GM19468 (cell line): ENCODE measurements at regions not wholly inside any gene's neighbourhood (a gene's known extent, or its start where the extent isn't known, plus 50 kb on each side); places are given as distances from the start of the nearest gene placed in this dataset.

ENCODE experiments used
- ATAC-seq: cut with Tn5 transposase; IDR thresholded peaks from one replicate; pipeline ENCODE4 v1.9.1; 2021; ENCODE audit warnings: mild to moderate bottlenecking, moderate library complexity, moderate number of reproducible peaks; ENCODE audit not compliant: unreplicated experiment; ENCODE audit errors: extremely low read depth

DNA sequence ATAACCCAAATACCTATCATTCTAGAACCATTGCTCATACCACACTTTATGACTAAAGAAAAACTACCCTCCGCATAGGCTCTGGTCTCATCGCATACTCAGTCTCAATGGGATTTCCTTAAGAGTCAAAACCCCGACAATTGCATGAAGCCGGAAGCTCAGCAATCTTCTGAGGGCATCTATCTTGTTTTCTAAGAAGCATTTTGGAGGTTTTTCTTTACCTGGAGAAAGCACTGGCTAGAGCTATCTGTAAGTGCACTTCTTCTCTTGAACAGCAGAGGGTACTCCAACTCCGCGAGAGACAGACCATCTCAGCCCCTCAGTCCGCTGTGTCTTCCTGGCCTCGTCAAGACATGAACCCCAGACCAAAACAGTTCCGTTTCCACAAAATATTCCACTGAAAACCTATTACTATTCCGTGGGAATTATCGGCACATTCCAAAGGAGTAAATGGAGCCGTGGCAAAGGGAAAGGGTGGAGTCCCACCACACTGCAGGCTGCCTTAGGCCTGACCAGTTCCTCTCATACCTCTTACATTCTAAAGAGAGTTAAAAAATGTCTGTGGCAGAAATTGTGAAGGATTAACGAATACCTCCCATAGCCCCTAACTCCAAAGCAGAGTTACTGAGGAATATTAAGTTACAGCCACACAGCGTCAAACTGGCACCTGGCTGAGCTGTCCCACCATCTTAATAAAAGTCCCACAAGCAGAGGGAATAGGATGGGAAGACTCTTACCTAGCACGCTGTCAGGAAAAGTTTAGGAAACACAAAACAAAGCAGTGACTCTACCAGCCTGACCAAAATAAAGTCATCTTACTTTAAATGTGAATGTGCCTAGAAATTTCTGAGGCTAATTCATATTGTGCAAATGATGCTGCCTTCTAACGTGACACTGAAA, 325.6 kb upstream of the VRK2 start:
- ATAC-seq, result peak; percentile 93

GRCh38 chr2:57725337-57725947, 321.2 kb upstream of the VRK2 start:
- no peak for ATAC-seq

DNA sequence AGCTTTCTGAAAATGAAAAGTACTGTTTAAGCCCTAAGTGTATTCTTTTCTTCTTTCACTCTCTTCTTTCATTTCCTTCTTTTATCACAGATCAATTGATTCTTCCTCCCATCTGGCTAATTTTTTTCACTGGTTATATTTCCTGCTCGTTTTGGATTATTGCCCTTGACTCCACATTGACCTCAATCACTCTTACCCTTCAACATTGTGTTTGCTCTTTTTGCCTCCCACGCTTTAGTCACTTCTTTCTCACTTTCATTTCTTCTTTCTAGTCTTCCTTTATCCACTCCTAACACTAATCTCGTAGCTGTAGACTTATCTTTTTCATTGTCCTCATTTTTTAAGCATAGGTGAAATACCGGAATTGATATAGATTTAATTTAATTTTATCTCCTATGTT, 320.3 kb upstream of the VRK2 start:
- ATAC-seq, result peak; percentile 37

DNA sequence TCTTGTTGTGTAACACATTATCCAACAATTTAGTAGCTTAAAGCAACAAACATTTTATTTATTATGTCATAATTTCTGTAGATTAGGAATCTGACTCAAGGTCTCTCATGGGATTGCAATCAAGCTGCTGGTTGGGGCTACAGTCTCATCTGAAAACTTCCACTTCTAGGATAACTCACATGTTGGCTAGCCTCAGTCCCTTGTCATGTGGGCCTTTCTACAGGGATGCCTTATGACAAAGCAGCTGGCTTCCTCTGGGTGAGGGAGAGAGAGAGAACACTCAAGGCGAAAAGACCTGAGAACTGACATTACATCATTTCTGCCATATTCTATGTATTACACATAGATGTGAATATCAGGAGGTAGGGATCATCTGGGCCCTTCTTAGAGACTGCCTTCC, 317.9 kb upstream of the VRK2 start:
- no peak for ATAC-seq

DNA sequence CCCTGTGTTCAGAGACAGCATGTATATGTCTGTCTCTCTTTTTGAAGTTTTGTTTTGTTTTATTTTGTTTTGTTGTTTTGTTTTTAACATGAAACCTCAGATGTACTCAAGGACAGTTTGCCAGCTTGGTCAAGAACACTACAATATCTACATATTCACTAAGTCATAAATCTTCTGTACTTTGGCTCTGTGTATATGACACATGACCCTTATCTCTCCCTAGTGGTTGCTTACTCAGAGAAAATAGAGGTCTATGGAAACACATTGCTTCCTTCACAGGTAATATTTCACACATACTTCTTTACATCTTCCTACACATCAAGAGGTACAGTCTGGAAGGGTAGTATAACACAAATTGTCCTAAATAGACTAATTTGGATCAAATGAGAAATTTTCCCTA, 312.6 kb upstream of the VRK2 start:
- no peak for ATAC-seq

DNA sequence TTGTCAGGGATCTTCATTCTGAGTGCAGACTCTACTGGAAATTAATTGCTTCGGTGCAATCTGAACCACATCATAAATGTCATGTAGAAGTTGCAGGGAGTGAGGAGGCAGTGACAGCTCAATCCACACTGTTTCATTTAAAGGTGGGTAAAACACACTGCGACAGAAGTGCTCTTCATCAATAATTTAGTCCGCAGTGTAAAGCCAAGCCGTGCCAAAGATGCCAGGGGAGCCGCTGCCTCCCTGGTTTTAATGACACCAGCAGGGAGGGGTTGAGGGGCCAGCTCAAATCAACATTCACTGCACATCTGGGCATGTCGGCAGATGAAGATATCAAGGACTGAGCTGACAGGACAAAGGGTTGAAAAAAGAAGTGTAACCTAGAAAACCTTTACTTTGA, 305.7 kb upstream of the VRK2 start:
- no peak for ATAC-seq

- no peak for ATAC-seq
These were observed 293.0 kb upstream of the VRK2 start for GRCh38 chr2:57753636-57754035.

GRCh38 chr2:57758686-57759085, 287.9 kb upstream of the VRK2 start:
- ATAC-seq, result no peak

DNA sequence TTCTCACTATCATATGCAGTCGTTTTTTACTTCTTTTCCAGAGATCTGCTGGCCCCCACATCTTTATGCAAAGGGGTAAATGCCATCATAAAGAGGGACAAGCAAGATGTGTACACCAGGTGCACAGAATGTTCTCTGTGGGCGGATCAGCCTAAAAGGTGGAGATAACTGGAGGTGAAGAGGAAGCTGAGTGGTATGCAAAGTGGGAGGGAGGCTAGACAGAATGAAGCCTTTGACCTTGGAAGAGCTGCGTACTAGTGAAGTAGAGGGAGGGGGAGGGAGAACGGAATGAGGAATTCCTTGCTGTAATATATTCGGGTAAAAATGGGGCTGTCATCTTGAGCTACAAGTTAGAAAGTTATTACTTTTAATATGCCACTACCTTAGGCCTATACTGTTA, 287.5 kb upstream of the VRK2 start:
- ATAC-seq, result no peak

- ATAC-seq, result peak; percentile 85
These were observed 286.7 kb upstream of the VRK2 start for GRCh38 chr2:57759822-57760300.

- ATAC-seq, result no peak
These were observed 286.2 kb upstream of the VRK2 start for GRCh38 chr2:57760381-57760801.

DNA sequence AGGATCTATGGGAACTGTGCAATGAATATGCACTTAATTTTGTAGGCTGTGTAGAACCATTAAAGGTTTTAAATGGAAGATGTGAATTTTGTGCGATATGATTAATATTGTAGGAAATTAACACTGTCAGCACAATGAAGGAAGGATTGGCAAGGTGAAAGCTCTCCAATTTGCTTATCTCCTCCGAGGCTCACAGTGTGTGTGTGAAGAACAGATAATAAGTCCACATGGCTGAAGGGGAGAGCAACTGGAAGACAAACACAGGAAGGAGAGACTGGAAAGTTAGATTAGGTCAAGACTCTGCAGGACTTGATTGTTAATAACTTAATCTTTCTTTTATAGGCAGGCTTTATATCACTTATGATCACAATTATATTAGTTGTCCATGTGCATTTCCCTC, 269.7 kb upstream of the VRK2 start:
- ATAC-seq, result no peak

- no peak for ATAC-seq
These were observed 264.0 kb upstream of the VRK2 start for GRCh38 chr2:57782587-57782986.

DNA sequence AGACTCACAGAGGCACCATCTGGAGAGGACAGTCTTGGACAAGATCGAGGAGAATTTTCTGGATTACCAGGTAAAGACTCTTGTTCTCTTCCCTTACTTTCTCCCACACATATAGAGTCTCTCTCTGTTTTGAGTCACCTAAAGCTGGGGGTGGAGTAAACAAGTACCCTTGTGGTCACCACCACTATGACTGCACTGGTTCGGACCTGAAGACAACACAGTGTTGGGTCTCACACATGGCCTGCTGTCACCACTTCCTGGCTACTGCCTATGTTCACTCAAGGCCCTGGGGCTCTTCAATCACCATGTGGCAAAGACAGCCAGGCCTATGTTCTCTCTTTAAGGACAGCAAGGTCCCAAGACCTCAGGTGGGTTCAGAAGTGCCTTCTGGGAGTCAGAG, 253.3 kb upstream of the VRK2 start:
- ATAC-seq, result no peak

GRCh38 chr2:57796527-57796926, 250.1 kb upstream of the VRK2 start:
- ATAC-seq, result no peak

DNA sequence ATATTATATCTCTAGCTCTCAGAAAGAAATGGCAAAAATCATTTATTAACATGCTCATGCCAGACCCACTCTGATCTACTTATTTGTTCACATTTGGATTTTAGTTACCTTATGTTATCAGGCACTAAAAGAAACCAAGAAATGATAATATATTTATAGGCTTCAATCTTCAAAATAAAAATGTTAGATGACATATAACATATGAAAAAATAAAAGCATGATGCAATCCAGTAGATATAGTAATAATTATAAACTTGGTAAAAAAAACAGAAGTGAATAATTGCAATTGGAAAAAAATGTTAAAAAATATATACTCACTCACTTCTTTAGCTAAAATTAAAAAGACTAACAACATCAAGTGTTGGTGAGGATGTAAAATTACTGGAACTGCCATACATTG, 248.3 kb upstream of the VRK2 start:
- ATAC-seq, result no peak

DNA sequence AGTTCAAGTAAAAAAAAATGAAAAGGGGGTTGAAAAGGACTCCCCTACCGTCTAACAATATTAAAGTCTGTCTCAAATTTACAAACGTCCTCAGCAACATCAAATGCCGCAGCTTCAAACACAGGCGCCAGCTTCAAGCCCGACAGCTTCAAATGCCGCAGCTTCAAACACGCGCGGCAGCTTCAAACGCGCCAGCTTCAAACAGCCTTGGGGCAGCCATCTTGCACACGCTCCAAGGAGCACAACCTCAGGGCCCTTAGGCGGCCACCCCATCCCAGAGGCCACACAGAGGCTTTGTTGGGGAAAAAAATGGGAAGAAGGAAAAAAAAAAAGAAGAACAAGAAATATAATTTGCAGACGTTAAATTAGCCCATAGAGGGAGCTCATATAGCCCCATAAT, 244.4 kb upstream of the VRK2 start:
- no peak for ATAC-seq

- ATAC-seq, result no peak
These were observed 241.6 kb upstream of the VRK2 start for GRCh38 chr2:57804971-57805370.

DNA sequence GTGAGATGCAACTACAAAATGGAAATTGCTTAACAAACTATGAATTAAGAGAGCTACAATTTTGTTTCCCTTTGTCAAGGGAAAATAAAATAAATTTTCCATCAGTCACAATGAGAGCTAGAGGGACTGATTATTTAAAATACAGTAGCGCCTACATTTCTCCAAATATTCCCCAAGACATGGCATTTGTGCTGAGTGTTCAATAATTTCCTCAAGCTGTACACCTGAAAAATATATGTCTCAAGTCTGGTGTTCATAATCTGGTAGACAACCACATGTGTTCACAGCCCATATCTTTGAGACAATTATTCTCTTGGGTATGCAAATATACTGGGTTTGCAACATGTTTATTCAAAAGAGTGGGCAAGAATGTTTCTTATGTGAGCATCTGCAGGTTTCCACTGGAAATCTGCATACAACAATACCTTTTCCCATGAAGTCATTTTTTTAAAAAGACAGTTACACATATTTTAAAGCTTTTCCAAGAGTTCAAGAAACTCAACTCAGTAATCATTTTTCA, 240.1 kb upstream of the VRK2 start:
- ATAC-seq, result no peak

- ATAC-seq, result peak; percentile 87
These were observed 237.4 kb upstream of the VRK2 start for GRCh38 chr2:57809230-57809629.

DNA sequence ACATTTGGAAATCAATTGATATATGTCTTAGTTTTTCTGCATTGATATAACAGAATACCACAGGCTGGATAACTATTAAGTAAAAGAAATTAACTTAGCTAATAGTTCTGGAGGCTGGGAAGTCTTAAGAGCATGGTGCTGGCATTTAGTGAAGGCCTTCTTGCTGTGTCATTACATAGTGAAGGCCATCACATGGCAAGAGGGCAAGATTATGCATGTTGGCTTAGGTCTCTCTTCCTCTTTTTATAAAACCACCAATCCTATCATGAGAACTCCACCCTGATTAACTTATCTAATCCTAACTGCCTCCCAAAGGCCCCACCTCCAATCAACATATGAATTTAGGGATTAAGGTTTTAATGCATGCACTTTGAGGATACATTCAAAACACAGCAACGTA, 225.5 kb upstream of the VRK2 start:
- no peak for ATAC-seq
